Esophagus muscularis mucosa (tissue), 4 donors: ENCODE measurements at regions not wholly inside any gene's neighbourhood (a gene's known extent, or its start where the extent isn't known, plus 50 kb on each side); places are given as distances from the start of the nearest gene placed in this dataset.

Experiments used
- DNase-seq: peaks from one replicate; pipeline ENCODE4 v3.0.0-alpha.2; 2017; ENCODE audit errors: extremely low spot score
- H3K27ac ChIP-seq, 4 donors: fragments of 200-600 bp; sonication (generic); replicated peaks in 1 of 4; 1 replicate in 3 of 4; 2 replicates in 1 of 4; pipeline ENCODE4 v1.5.1; 2016 to 2019; ENCODE audit warnings: mild to moderate bottlenecking in 1 of 4
- H3K27me3 ChIP-seq, 4 donors: fragments of 200-600 bp; sonication (generic); one replicate each; pipeline versions ENCODE4 v1.5.1 to v1.6.0; 2016 to 2019
- H3K36me3 ChIP-seq, 4 donors: fragments of 200-600 bp; sonication (generic); one replicate each; pipeline ENCODE4 v1.5.1; 2016 to 2019
- H3K4me1 ChIP-seq, 4 donors: fragments of 200-600 bp; sonication (generic); one replicate each; pipeline ENCODE4 v1.5.1; 2016 to 2019
- H3K4me3 ChIP-seq, 4 donors: fragments of 200-600 bp; sonication (generic); 1 replicate in 2 of 4; 2 replicates in 2 of 4; pipeline ENCODE4 v1.5.1; 2016 to 2019; ENCODE audit warnings: mild to moderate bottlenecking in 4 of 4, moderate library complexity in 1 of 4
- H3K9me3 ChIP-seq, 4 donors: fragments of 200-600 bp; sonication (generic); 1 replicate in 3 of 4; 2 replicates in 1 of 4; pipeline ENCODE4 v1.5.1; 2016 to 2019
- CTCF ChIP-seq, 3 experiments: fragments of 200-600 bp in 2 of 3; fragments of 450-650 bp in 1 of 3; sonication (generic) in 2 of 3; IDR thresholded peaks; one replicate each; pipeline ENCODE4 v1.5.1; 2017 to 2019; ENCODE audit warnings: antibody characterized with exemption in 3 of 3, mild to moderate bottlenecking in 2 of 3, moderate library complexity in 1 of 3
- EP300 ChIP-seq: sonication (generic); formaldehyde crosslinking; IDR thresholded peaks from one replicate; pipeline ENCODE4 v1.6.1; 2017; ENCODE audit warnings: antibody characterized with exemption
- POLR2A ChIP-seq: fragments of 450-650 bp; IDR thresholded peaks from one replicate; pipeline ENCODE4 v1.6.1; 2017; ENCODE audit warnings: antibody characterized with exemption, moderate library complexity, mild to moderate bottlenecking, low read depth
- POLR2AphosphoS5 ChIP-seq, 2 donors: sonication (generic); formaldehyde crosslinking; IDR thresholded peaks; one replicate each; pipeline ENCODE4 v1.6.1; 2017; ENCODE audit warnings: antibody characterized with exemption in 2 of 2
- WGBS: methylation state at CpG from one replicate; pipeline ENCODE4 v1.1.5; 2018; 5-methylcytosine and 5-hydroxymethylcytosine counted together
- intact Hi-C: fragments of 100-400 bp; cut with DNase I; formaldehyde crosslinking; loops from one replicate; pipeline ENCODE4 v1.15.1; 2023

- no peak for DNase-seq
- no peaks in the 10 kb centered on the region for H3K36me3 ChIP-seq
- WGBS, result 91% methylated on average over 1 of the region's 1 CpG
- no peak overlapping the region for H3K4me3 ChIP-seq
- intact Hi-C loops, result no loop called here
- no peak overlapping the region for H3K27ac ChIP-seq
- no peaks in the 10 kb centered on the region for H3K4me1 ChIP-seq
- TF ChIP-seq POLR2A, result no peak
- TF ChIP-seq EP300, result no peak
- no peak for TF ChIP-seq CTCF (IDR thresholded peaks at IDR 0.05)
- no peak for TF ChIP-seq POLR2AphosphoS5 (IDR thresholded peaks at IDR 0.05)
- peaks cover 0 to 8% (median 3%) of the 10 kb centered on the region in 4 donors for H3K9me3 ChIP-seq
- no peaks in the 10 kb centered on the region for H3K27me3 ChIP-seq
Measured at GRCh38 chr7:19623676-19624075, 85.2 kb downstream of the POLR1F start.

GRCh38 chr7:19621740-19622139, 87.1 kb downstream of the POLR1F start:
- no peak overlapping the region for H3K27ac ChIP-seq
- 65% methylated on average over 2 of the region's 2 CpGs for WGBS
- no peaks in the 10 kb centered on the region for H3K36me3 ChIP-seq
- intact Hi-C loops, result no loop called here
- H3K4me3 ChIP-seq, result no peak overlapping the region
- H3K9me3 ChIP-seq, result peaks cover 0 to 7% (median 0%) of the 10 kb centered on the region in 4 donors
- no peak for DNase-seq
- no peak for TF ChIP-seq POLR2A
- TF ChIP-seq EP300, result no peak
- no peak for TF ChIP-seq POLR2AphosphoS5 (IDR thresholded peaks at IDR 0.05)
- TF ChIP-seq CTCF (IDR thresholded peaks at IDR 0.05), result no peak
- no peaks in the 10 kb centered on the region for H3K27me3 ChIP-seq
- H3K4me1 ChIP-seq, result no peaks in the 10 kb centered on the region

- Histone ChIP-seq H3K4me3 (no peak overlapping the region), H3K27ac (no peak overlapping the region), H3K27me3 (no peaks in the 10 kb centered on the region), H3K9me3 (peaks cover 0 to 7% (median 0%) of the 10 kb centered on the region in 4 donors), H3K36me3 (no peaks in the 10 kb centered on the region), H3K4me1 (no peaks in the 10 kb centered on the region)
- WGBS, result 53% methylated on average over 2 of the region's 2 CpGs
- no peak for TF ChIP-seq POLR2AphosphoS5 (IDR thresholded peaks at IDR 0.05)
- no peak for TF ChIP-seq EP300
- TF ChIP-seq CTCF (IDR thresholded peaks at IDR 0.05), result no peak
- no peak for TF ChIP-seq POLR2A
- intact Hi-C loops, result no loop called here
- no peak for DNase-seq
Measured at GRCh38 chr7:19620470-19620869, 88.4 kb downstream of the POLR1F start.

- Histone ChIP-seq H3K9me3 (peaks cover 0 to 1% (median 0%) of the 10 kb centered on the region in 4 donors), H3K36me3 (no peaks in the 10 kb centered on the region), H3K27me3 (no peaks in the 10 kb centered on the region), H3K27ac (no peak overlapping the region), H3K4me1 (no peaks in the 10 kb centered on the region), H3K4me3 (no peak overlapping the region)
- DNase-seq, result no peak
- TF ChIP-seq EP300, result no peak
- no peak for TF ChIP-seq POLR2AphosphoS5 (IDR thresholded peaks at IDR 0.05)
- no peak for TF ChIP-seq POLR2A
- TF ChIP-seq CTCF (IDR thresholded peaks at IDR 0.05), result no peak
- WGBS, result 59% methylated on average over 1 of the region's 1 CpG
- intact Hi-C loops, result no loop called here
Measured at GRCh38 chr7:19619122-19619521, 89.7 kb downstream of the POLR1F start.

- DNase-seq, result no peak
- no peaks in the 10 kb centered on the region for H3K9me3 ChIP-seq
- H3K36me3 ChIP-seq, result no peaks in the 10 kb centered on the region
- WGBS, result 25% methylated on average over 2 of the region's 2 CpGs
- H3K27ac ChIP-seq, result no peak overlapping the region
- no peak overlapping the region for H3K4me3 ChIP-seq
- H3K4me1 ChIP-seq, result no peaks in the 10 kb centered on the region
- H3K27me3 ChIP-seq, result no peaks in the 10 kb centered on the region
- TF ChIP-seq EP300 (no peak), POLR2A (no peak), POLR2AphosphoS5 (IDR thresholded peaks at IDR 0.05) (no peak)
- intact Hi-C loops, result no loop called here
Measured at GRCh38 chr7:19617901-19618300, 90.9 kb downstream of the POLR1F start.
